Loucy (cell line): ENCODE measurements at regions not wholly inside any gene's neighbourhood (a gene's known extent, or its start where the extent isn't known, plus 50 kb on each side); places are given as distances from the start of the nearest gene placed in this dataset.

Experiments
- H2AFZ ChIP-seq: fragments of 200-600 bp; sonication (generic); 2 replicates; pipeline ENCODE4 v1.6.0; 2016; ENCODE audit warnings: antibody characterized with exemption, mild to moderate bottlenecking, low read length, moderate library complexity
- H3F3A ChIP-seq: fragments of 200-600 bp; 2 replicates; pipeline ENCODE4 v1.6.0; 2016; ENCODE audit warnings: antibody characterized with exemption, low read depth, mild to moderate bottlenecking
- H3K27me3 ChIP-seq: fragments of 200-600 bp; sonication (generic); 2 replicates; pipeline ENCODE4 v1.6.1; 2014; ENCODE audit warnings: low read length, mild to moderate bottlenecking; ENCODE audit not compliant: insufficient read depth, poor library complexity, severe bottlenecking
- H3K36me3 ChIP-seq: fragments of 200-600 bp; sonication (generic); 2 replicates; pipeline ENCODE4 v1.6.1; 2016; ENCODE audit warnings: low read length; ENCODE audit not compliant: insufficient read depth
- H3K4me1 ChIP-seq: fragments of 200-600 bp; sonication (generic); 2 replicates; pipeline ENCODE4 v1.5.1; 2014; ENCODE audit warnings: low read length, mild to moderate bottlenecking; ENCODE audit not compliant: insufficient read depth, poor library complexity, severe bottlenecking
- H3K4me2 ChIP-seq: fragments of 200-600 bp; sonication (generic); 2 replicates; pipeline ENCODE4 v1.6.0; 2014; ENCODE audit warnings: antibody characterized with exemption, low read length, low read depth, mild to moderate bottlenecking; ENCODE audit not compliant: poor library complexity, severe bottlenecking
- H3K4me3 ChIP-seq: fragments of 200-600 bp; sonication (generic); 2 replicates; pipeline ENCODE4 v1.5.1; 2014; ENCODE audit warnings: low read length, mild to moderate bottlenecking, mixed read lengths; ENCODE audit not compliant: poor library complexity, severe bottlenecking
- H3K79me2 ChIP-seq: fragments of 200-600 bp; sonication (generic); 2 replicates; pipeline ENCODE4 v1.6.1; 2014; ENCODE audit warnings: low read length; ENCODE audit not compliant: insufficient read depth
- H3K9ac ChIP-seq: fragments of 200-600 bp; sonication (generic); 2 replicates; pipeline ENCODE4 v1.6.0; 2014; ENCODE audit warnings: mild to moderate bottlenecking, low read depth, low read length, moderate library complexity; ENCODE audit not compliant: poor library complexity, severe bottlenecking
- H3K9me2 ChIP-seq: fragments of 200-600 bp; sonication (generic); replicated peaks from 2 replicates; pipeline ENCODE4 v1.6.1; 2016; ENCODE audit warnings: low read depth, low read length, mixed read lengths
- H3K9me3 ChIP-seq: fragments of 200-600 bp; sonication (generic); 2 replicates; pipeline ENCODE4 v1.6.1; 2014; ENCODE audit warnings: mild to moderate bottlenecking, antibody characterized with exemption, low read length, low read depth; ENCODE audit not compliant: insufficient read depth
- H4K20me1 ChIP-seq: fragments of 200-600 bp; sonication (generic); 2 replicates; pipeline ENCODE4 v1.6.0; 2014; ENCODE audit warnings: antibody characterized with exemption, low read length, mild to moderate bottlenecking; ENCODE audit not compliant: insufficient read depth, poor library complexity, severe bottlenecking
- EZH2phosphoT487 ChIP-seq: fragments of 200-600 bp; IDR thresholded peaks from 2 replicates; pipeline ENCODE4 v1.6.1; 2018; ENCODE audit warnings: antibody characterized with exemption, mild to moderate bottlenecking, moderate library complexity, borderline replicate concordance
- TF ChIP-seq, protein P1 (sequence below): fragments of 200-600 bp; sonication (generic); conservative IDR thresholded peaks from 2 replicates; pipeline ENCODE4 v1.5.1; 2014; ENCODE audit warnings: mild to moderate bottlenecking, antibody characterized with exemption, low read length

DNA sequence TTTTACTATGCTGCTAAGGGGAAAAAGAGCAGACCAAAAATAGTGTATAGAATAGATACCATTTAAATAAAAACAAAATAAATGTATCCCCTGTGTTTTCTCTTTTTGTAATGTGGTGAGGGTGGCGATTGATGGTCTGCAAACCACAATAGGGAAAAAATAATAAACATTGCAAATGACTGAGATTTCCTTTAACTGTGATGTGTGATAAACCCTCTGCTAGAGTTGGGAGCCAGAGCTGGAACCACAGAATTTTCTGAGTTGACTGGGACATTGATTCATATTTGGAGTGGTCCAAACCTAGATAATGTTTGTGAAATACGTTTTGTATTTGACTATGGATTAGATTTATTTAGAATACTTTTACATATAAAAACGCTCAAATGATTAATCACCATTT lies 70.6 kb upstream of the PTGFR start:
- Histone ChIP-seq H3K36me3 (no peaks in the 10 kb centered on the region), H3K4me2 (no peak overlapping the region), H3K9me3 (no peaks in the 10 kb centered on the region), H2AFZ (no peak overlapping the region), H3K79me2 (no peaks in the 10 kb centered on the region), H3K27me3 (no peaks in the 10 kb centered on the region), H3K4me1 (no peaks in the 10 kb centered on the region), H3K9me2 (no peaks in the 10 kb centered on the region), H3K4me3 (no peak overlapping the region), H3F3A (no peaks in the 10 kb centered on the region), H4K20me1 (no peaks in the 10 kb centered on the region), H3K9ac (no peak overlapping the region)
- no peak for TF ChIP-seq EZH2phosphoT487
- TF ChIP-seq, protein P1, sequence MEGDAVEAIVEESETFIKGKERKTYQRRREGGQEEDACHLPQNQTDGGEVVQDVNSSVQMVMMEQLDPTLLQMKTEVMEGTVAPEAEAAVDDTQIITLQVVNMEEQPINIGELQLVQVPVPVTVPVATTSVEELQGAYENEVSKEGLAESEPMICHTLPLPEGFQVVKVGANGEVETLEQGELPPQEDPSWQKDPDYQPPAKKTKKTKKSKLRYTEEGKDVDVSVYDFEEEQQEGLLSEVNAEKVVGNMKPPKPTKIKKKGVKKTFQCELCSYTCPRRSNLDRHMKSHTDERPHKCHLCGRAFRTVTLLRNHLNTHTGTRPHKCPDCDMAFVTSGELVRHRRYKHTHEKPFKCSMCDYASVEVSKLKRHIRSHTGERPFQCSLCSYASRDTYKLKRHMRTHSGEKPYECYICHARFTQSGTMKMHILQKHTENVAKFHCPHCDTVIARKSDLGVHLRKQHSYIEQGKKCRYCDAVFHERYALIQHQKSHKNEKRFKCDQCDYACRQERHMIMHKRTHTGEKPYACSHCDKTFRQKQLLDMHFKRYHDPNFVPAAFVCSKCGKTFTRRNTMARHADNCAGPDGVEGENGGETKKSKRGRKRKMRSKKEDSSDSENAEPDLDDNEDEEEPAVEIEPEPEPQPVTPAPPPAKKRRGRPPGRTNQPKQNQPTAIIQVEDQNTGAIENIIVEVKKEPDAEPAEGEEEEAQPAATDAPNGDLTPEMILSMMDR = no peak

DNA sequence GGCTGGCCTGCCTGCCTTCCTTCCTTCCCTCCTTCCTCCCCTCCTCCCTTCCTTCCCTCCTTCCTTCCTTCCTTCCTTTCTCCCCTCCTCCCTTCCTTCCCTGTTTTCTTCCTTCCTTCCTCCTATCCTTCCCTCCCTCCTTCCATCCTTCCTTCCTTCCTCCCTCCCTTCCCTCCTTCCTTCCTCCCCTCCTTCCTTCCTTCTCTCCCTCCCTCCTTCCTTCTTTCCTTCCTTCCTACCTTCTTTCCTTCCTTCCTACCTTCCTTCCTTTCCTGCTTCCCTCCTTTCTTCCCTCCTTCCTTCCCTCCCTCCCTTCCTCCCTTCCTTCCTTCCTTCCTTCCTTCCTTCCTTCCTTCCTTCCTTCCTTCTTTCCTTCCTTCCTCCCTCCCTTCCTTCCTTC lies 70.1 kb upstream of the PTGFR start:
- Histone ChIP-seq H3K36me3 (no peaks in the 10 kb centered on the region), H3K79me2 (no peaks in the 10 kb centered on the region), H3K4me2 (no peak overlapping the region), H3K9ac (no peak overlapping the region), H3K4me3 (no peak overlapping the region), H3K27me3 (no peaks in the 10 kb centered on the region), H3F3A (no peaks in the 10 kb centered on the region), H4K20me1 (no peaks in the 10 kb centered on the region), H3K9me3 (no peaks in the 10 kb centered on the region), H2AFZ (no peak overlapping the region), H3K4me1 (no peaks in the 10 kb centered on the region), H3K9me2 (no peaks in the 10 kb centered on the region)
- TF ChIP-seq, protein P1 = no peak
- no peak for TF ChIP-seq EZH2phosphoT487

DNA sequence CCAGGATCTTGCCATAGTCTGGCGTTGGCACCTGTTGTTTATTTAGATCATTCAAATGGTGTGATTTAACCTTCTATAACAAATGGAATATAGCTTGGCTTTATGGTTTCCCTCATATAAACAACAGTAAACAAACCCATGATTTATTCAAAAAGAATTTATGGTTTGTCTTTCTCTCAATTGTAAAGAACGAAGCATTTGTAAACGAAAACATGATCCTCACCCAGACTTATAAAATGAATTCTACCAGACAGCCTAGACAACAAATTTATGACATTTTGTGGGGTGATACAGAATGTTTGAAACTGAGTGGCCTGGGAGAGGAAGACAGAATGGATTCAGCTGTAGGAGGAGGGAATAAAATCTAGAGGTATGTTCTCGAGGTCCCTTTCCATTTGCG lies 66.1 kb upstream of the PTGFR start:
- Histone ChIP-seq H3K36me3 (no peaks in the 10 kb centered on the region), H2AFZ (no peak overlapping the region), H3K4me2 (no peak overlapping the region), H3K27me3 (no peaks in the 10 kb centered on the region), H3K79me2 (no peaks in the 10 kb centered on the region), H3K9me2 (no peaks in the 10 kb centered on the region), H3K4me3 (no peak overlapping the region), H3K9me3 (no peaks in the 10 kb centered on the region), H4K20me1 (no peaks in the 10 kb centered on the region), H3F3A (no peaks in the 10 kb centered on the region), H3K4me1 (no peaks in the 10 kb centered on the region), H3K9ac (no peak overlapping the region)
- TF ChIP-seq, protein P1 = no peak
- TF ChIP-seq EZH2phosphoT487 = no peak
